SK-N-SH treated with all-trans-retinoic acid at 6 μM for 48 hours (cell line): ENCODE measurements at regions not wholly inside any gene's neighbourhood (a gene's known extent, or its start where the extent isn't known, plus 50 kb on each side); places are given as distances from the start of the nearest gene placed in this dataset.

Experiments used
- ATAC-seq: fragments of 200-7000 bp; cut with Tn5 transposase; 3 replicates; pipeline ENCODE4 v1.9.1; 2020; ENCODE audit warnings: mild to moderate bottlenecking, moderate library complexity
- ARNTL ChIP-seq: fragments of 450-650 bp; formaldehyde crosslinking; IDR thresholded peaks from 2 replicates; pipeline ENCODE4 v1.5.0; 2020; ENCODE audit warnings: low read depth, mild to moderate bottlenecking, moderate library complexity, borderline replicate concordance
- BACH2 ChIP-seq: fragments of 250-450 bp; sonication (Bioruptor Pico); IDR thresholded peaks from 2 replicates; pipeline ENCODE4 v1.9.0; 2021; ENCODE audit warnings: mild to moderate bottlenecking, borderline replicate concordance
- CSDC2 ChIP-seq: fragments of 250-450 bp; sonication (Bioruptor Pico); IDR thresholded peaks from 2 replicates; pipeline ENCODE4 v1.5.0; 2020; ENCODE audit warnings: mild to moderate bottlenecking, moderate library complexity
- ESRRG ChIP-seq: fragments of 250-450 bp; sonication (Bioruptor Pico); IDR thresholded peaks from 2 replicates; pipeline ENCODE4 v1.6.1; 2021; ENCODE audit warnings: mild to moderate bottlenecking
- GLIS3 ChIP-seq: fragments of 250-450 bp; sonication (Bioruptor Pico); IDR thresholded peaks from 2 replicates; pipeline ENCODE4 v1.5.0; 2020; ENCODE audit warnings: mild to moderate bottlenecking, moderate library complexity
- ISL1 ChIP-seq: fragments of 250-450 bp; sonication (Bioruptor Pico); IDR thresholded peaks from 2 replicates; pipeline ENCODE4 v2.1.2; 2022; ENCODE audit warnings: mild to moderate bottlenecking, moderate library complexity
- OSR1 ChIP-seq: fragments of 250-450 bp; sonication (Bioruptor Pico); IDR thresholded peaks from 2 replicates; pipeline ENCODE4 v1.8.0; 2022; ENCODE audit warnings: moderate library complexity, mild to moderate bottlenecking, inconsistent platforms
- PPARA ChIP-seq: fragments of 250-450 bp; sonication (Bioruptor Pico); IDR thresholded peaks from 2 replicates; pipeline ENCODE4 v1.5.0; 2020; ENCODE audit warnings: mild to moderate bottlenecking, borderline replicate concordance
- RARB ChIP-seq: fragments of 250-450 bp; sonication (Bioruptor Pico); IDR thresholded peaks from 2 replicates; pipeline ENCODE4 v1.8.0; 2021; ENCODE audit warnings: mild to moderate bottlenecking, moderate library complexity
- TCF4 ChIP-seq: fragments of 250-450 bp; sonication (Bioruptor Pico); IDR thresholded peaks from 2 replicates; pipeline ENCODE4 v1.8.0; 2021; ENCODE audit warnings: mild to moderate bottlenecking, moderate library complexity, borderline replicate concordance
- TOX ChIP-seq: fragments of 250-450 bp; sonication (Bioruptor Pico); IDR thresholded peaks from 2 replicates; pipeline ENCODE4 v1.8.0; 2021; ENCODE audit warnings: mild to moderate bottlenecking, moderate library complexity, borderline replicate concordance
- ZC3H10 ChIP-seq: fragments of 250-450 bp; sonication (Bioruptor Pico); IDR thresholded peaks from 2 replicates; pipeline ENCODE4 v1.5.1; 2021; ENCODE audit warnings: mild to moderate bottlenecking, moderate library complexity
- ZFP3 ChIP-seq: fragments of 250-450 bp; sonication (Bioruptor Pico); IDR thresholded peaks from 2 replicates; pipeline ENCODE4 v1.5.0; 2020; ENCODE audit warnings: mild to moderate bottlenecking, moderate library complexity
- ZFP30 ChIP-seq: fragments of 450-650 bp; formaldehyde crosslinking; IDR thresholded peaks from 2 replicates; pipeline ENCODE4 v1.5.0; 2022; ENCODE audit warnings: mild to moderate bottlenecking, moderate library complexity
- ZNF565 ChIP-seq: fragments of 450-650 bp; formaldehyde crosslinking; conservative IDR thresholded peaks from 2 replicates; pipeline ENCODE4 v1.5.0; 2020; ENCODE audit warnings: low read depth, mild to moderate bottlenecking, moderate library complexity
- ZNF70 ChIP-seq: fragments of 450-650 bp; formaldehyde crosslinking; IDR thresholded peaks from 2 replicates; pipeline ENCODE4 v1.5.0; 2020; ENCODE audit warnings: mild to moderate bottlenecking, moderate library complexity
- ZNF8 ChIP-seq: fragments of 450-650 bp; formaldehyde crosslinking; IDR thresholded peaks from 2 replicates; pipeline ENCODE4 v1.5.0; 2020; ENCODE audit warnings: mild to moderate bottlenecking, moderate library complexity
- TF ChIP-seq, protein P1 (sequence below): fragments of 250-450 bp; sonication (Bioruptor Pico); IDR thresholded peaks from 2 replicates; pipeline ENCODE4 v1.5.0; 2020; ENCODE audit warnings: mild to moderate bottlenecking, moderate library complexity
- TF ChIP-seq, protein P2 (sequence below): fragments of 250-450 bp; sonication (Bioruptor Pico); IDR thresholded peaks from 2 replicates; pipeline ENCODE4 v1.5.1; 2020; ENCODE audit warnings: low read depth, mild to moderate bottlenecking, moderate library complexity
- TF ChIP-seq, protein P3 (sequence below): fragments of 250-450 bp; sonication (Bioruptor Pico); IDR thresholded peaks from 2 replicates; pipeline ENCODE4 v1.8.0; 2020; ENCODE audit warnings: mild to moderate bottlenecking, moderate library complexity, borderline replicate concordance

DNA sequence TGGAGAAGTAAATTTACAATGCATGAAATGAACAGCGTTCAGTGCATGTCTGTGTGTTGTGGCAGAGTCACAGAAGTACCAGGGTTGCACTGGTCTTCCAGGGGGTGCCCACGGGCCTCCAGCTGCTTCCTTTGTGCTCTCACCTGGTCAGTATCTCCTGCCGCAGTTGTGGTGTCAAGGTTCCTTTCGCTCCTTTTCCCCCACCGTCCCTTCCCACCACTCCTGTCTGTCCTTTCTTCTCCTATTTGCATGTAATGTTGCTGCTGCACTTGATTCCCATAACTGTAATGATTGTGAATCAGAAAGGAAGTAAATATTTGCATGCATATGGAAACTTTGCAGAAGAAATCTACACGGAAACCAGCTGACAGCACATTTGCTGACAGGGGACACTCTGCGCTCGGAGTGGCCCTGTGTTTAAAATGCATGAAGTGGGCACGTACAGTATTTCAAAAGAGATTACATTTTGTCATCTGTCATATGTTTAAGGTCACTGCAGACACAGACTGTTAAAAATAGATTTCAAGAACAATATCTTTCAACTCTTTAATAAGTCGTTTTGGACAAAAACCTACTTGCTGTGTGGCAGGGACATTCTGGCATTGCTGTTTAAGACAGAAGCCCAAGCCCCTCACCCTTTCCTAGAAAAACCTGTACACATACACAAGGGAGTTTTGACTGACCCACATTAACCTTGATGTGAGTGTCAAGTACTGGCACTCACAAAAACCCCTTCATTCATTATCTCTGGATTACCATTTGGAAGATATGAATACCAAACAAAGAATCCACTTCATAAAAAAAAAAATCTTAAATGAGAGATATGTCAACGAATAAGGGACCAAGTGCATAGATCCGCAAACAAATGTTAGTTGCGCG is 336.7 kb upstream of the KLF6 start:
- ATAC-seq, result no peak

DNA sequence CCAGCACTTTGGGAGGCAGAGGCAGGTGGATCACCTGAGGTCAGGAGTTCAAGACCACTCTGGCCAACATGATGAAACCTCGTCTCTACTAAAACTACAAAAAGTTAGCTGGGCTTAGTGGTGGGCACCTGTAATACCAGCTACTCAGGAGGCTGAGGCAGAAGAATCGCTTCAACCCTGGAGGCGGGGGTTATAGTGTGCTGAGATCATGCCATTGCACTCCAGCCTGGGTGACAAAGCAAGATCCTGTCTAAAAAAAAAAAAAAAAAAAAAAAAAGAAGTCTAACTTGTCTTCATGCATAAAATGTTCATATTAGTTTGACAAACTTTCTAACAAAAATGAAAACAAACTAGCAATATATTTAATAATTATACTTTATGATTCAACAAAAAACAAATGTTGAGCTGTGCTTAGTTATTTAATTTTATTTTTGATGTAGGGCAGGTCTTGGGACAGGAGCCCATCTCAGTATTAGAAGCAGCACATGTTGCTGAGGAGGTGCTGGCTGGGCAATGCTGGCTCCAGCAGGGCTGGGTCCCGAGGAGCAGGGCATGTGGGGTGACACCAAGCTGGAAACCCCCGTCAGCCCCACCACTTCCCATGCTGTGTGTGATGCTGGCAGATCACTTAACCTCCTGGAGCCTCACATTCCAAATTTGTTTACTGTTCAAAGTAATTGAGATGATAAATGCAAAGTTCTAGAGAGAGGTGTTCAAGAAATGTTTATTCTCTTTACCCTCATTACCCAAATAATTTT is 335.3 kb upstream of the KLF6 start:
- TF ChIP-seq CSDC2 (no peak), ZNF70 (CRISPR knock-in tag) (no peak), ZFP3 (CRISPR knock-in tag) (no peak), OSR1 (CRISPR knock-in tag) (no peak), GLIS3 (CRISPR knock-in tag) (no peak), ESRRG (CRISPR knock-in tag) (no peak), ISL1 (no peak), ZNF565 (CRISPR knock-in tag) (no peak), RARB (CRISPR knock-in tag) (no peak), ARNTL (CRISPR knock-in tag) (no peak)
- TF ChIP-seq, protein P1, sequence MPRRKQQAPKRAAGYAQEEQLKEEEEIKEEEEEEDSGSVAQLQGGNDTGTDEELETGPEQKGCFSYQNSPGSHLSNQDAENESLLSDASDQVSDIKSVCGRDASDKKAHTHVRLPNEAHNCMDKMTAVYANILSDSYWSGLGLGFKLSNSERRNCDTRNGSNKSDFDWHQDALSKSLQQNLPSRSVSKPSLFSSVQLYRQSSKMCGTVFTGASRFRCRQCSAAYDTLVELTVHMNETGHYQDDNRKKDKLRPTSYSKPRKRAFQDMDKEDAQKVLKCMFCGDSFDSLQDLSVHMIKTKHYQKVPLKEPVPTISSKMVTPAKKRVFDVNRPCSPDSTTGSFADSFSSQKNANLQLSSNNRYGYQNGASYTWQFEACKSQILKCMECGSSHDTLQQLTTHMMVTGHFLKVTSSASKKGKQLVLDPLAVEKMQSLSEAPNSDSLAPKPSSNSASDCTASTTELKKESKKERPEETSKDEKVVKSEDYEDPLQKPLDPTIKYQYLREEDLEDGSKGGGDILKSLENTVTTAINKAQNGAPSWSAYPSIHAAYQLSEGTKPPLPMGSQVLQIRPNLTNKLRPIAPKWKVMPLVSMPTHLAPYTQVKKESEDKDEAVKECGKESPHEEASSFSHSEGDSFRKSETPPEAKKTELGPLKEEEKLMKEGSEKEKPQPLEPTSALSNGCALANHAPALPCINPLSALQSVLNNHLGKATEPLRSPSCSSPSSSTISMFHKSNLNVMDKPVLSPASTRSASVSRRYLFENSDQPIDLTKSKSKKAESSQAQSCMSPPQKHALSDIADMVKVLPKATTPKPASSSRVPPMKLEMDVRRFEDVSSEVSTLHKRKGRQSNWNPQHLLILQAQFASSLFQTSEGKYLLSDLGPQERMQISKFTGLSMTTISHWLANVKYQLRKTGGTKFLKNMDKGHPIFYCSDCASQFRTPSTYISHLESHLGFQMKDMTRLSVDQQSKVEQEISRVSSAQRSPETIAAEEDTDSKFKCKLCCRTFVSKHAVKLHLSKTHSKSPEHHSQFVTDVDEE (CRISPR knock-in tag), result no peak
- TF ChIP-seq, protein P2, sequence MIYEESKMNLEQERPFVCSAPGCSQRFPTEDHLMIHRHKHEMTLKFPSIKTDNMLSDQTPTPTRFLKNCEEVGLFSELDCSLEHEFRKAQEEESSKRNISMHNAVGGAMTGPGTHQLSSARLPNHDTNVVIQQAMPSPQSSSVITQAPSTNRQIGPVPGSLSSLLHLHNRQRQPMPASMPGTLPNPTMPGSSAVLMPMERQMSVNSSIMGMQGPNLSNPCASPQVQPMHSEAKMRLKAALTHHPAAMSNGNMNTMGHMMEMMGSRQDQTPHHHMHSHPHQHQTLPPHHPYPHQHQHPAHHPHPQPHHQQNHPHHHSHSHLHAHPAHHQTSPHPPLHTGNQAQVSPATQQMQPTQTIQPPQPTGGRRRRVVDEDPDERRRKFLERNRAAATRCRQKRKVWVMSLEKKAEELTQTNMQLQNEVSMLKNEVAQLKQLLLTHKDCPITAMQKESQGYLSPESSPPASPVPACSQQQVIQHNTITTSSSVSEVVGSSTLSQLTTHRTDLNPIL, result no peak
- TF ChIP-seq, protein P3, sequence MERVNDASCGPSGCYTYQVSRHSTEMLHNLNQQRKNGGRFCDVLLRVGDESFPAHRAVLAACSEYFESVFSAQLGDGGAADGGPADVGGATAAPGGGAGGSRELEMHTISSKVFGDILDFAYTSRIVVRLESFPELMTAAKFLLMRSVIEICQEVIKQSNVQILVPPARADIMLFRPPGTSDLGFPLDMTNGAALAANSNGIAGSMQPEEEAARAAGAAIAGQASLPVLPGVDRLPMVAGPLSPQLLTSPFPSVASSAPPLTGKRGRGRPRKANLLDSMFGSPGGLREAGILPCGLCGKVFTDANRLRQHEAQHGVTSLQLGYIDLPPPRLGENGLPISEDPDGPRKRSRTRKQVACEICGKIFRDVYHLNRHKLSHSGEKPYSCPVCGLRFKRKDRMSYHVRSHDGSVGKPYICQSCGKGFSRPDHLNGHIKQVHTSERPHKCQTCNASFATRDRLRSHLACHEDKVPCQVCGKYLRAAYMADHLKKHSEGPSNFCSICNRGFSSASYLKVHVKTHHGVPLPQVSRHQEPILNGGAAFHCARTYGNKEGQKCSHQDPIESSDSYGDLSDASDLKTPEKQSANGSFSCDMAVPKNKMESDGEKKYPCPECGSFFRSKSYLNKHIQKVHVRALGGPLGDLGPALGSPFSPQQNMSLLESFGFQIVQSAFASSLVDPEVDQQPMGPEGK (CRISPR knock-in tag), result no peak
- ATAC-seq, result peak; percentile 40; the same call in 1 of the 3 replicates

More for the DNA sequence above, 336.7 kb upstream of the KLF6 start:
- no peak for TF ChIP-seq BACH2 (CRISPR knock-in tag)
- TF ChIP-seq ESRRG (CRISPR knock-in tag), result no peak
- TF ChIP-seq ZC3H10 (CRISPR knock-in tag), result no peak
- TF ChIP-seq TOX (CRISPR knock-in tag), result no peak
- TF ChIP-seq ISL1, result no peak
- TF ChIP-seq ZFP30 (CRISPR knock-in tag), result no peak
- no peak for TF ChIP-seq ZNF70 (CRISPR knock-in tag)
- no peak for TF ChIP-seq GLIS3 (CRISPR knock-in tag)
- TF ChIP-seq TCF4 (CRISPR knock-in tag), result no peak
- no peak for TF ChIP-seq ZNF565 (CRISPR knock-in tag)
- no peak for TF ChIP-seq ZNF8 (CRISPR knock-in tag)
- TF ChIP-seq, protein P1 (CRISPR knock-in tag), result no peak
- TF ChIP-seq, protein P2, result no peak
- no peak for TF ChIP-seq PPARA (CRISPR knock-in tag)
